ENCODE measurements at regions not wholly inside any gene's neighbourhood (a gene's known extent, or its start where the extent isn't known, plus 50 kb on each side); places are given as distances from the start of the nearest gene placed in this dataset.

- TF ChIP-seq TOX (CRISPR knock-in tag; IDR thresholded peaks at IDR 0.05; ENCODE audit: borderline replicate concordance) (no peak), ARNTL (CRISPR knock-in tag; IDR thresholded peaks at IDR 0.05; ENCODE audit: borderline replicate concordance, low read depth) (no peak), GLIS3 (CRISPR knock-in tag; IDR thresholded peaks at IDR 0.05) (no peak)
Measured at GRCh38 chr3:174442302-174442682, 416.8 kb upstream of the NAALADL2 start.
